Stomach (tissue), 8 donors: ENCODE measurements at regions not wholly inside any gene's neighbourhood (a gene's known extent, or its start where the extent isn't known, plus 50 kb on each side); places are given as distances from the start of the nearest gene placed in this dataset.

Experiments used
- DNase-seq, 2 donors: peaks; one replicate each; pipeline versions ENCODE4 v3.0.0 to v3.0.0-alpha.2; 2013 to 2019
- H3K27ac ChIP-seq, 5 donors: fragments of 200-600 bp in 4 of 5; sonication (generic) in 4 of 5; one replicate each; pipeline ENCODE4 v1.5.1; 2013 to 2019; ENCODE audit warnings: mild to moderate bottlenecking in 1 of 5, moderate library complexity in 1 of 5
- H3K27me3 ChIP-seq, 3 donors: fragments of 200-600 bp; sonication (generic); one replicate each; pipeline ENCODE4 v1.5.1; 2017 to 2019; ENCODE audit warnings: mixed run types in 1 of 3
- H3K36me3 ChIP-seq, 4 donors: fragments of 200-600 bp; sonication (generic); 1 replicate in 3 of 4; 2 replicates in 1 of 4; pipeline ENCODE4 v1.5.1; 2016 to 2019
- H3K4me1 ChIP-seq, 4 donors: fragments of 200-600 bp; sonication (generic); one replicate each; pipeline ENCODE4 v1.5.1; 2016 to 2019
- H3K4me3 ChIP-seq, 4 donors: fragments of 200-600 bp; sonication (generic) in 3 of 4; one replicate each; pipeline ENCODE4 v1.5.1; 2016 to 2019; ENCODE audit warnings: mild to moderate bottlenecking in 1 of 4
- H3K9me3 ChIP-seq, 4 donors: fragments of 200-600 bp; sonication (generic); one replicate each; pipeline ENCODE4 v1.5.1; 2016 to 2019
- EP300 ChIP-seq: sonication (generic); formaldehyde crosslinking; IDR thresholded peaks from one replicate; pipeline ENCODE4 v1.6.1; 2017; ENCODE audit warnings: antibody characterized with exemption
- POLR2A ChIP-seq, 4 donors: fragments of 450-650 bp; IDR thresholded peaks; one replicate each; pipeline ENCODE4 v1.6.1; 2016; ENCODE audit warnings: antibody characterized with exemption in 4 of 4, control low read depth in 2 of 4, mild to moderate bottlenecking in 1 of 4, moderate library complexity in 1 of 4
- POLR2AphosphoS5 ChIP-seq, 3 donors: sonication (generic); formaldehyde crosslinking; IDR thresholded peaks; one replicate each; pipeline ENCODE4 v1.6.1; 2016; ENCODE audit warnings: antibody characterized with exemption in 3 of 3
- WGBS, 5 donors: extraction: QIAGEN DNeasy Blood & Tissue Kit in 3 of 5; methylation state at CpG; one replicate each; pipeline versions ENCODE4 v1.1.5 to v1.1.7; 2013 to 2018; 5-methylcytosine and 5-hydroxymethylcytosine counted together
- intact Hi-C: fragments of 100-400 bp; cut with DNase I; formaldehyde crosslinking; loops from one replicate; pipeline ENCODE4 v1.15.1; 2023; ENCODE audit warnings: low total_unique reads
- TF ChIP-seq, protein P1 (sequence below), 7 experiments: fragments of 450-650 bp in 4 of 7; fragments of 200-600 bp in 3 of 7; sonication (generic) in 3 of 7; IDR thresholded peaks; one replicate each; pipeline ENCODE4 v1.5.1; 2016 to 2019; ENCODE audit warnings: antibody characterized with exemption in 7 of 7, control low read depth in 2 of 7, mild to moderate bottlenecking in 1 of 7
- donor health status: healthy with polysubstance abuse.
- donor health status: Bipolar disorder and iron deficiency.
- donor health status: healthy.

DNA sequence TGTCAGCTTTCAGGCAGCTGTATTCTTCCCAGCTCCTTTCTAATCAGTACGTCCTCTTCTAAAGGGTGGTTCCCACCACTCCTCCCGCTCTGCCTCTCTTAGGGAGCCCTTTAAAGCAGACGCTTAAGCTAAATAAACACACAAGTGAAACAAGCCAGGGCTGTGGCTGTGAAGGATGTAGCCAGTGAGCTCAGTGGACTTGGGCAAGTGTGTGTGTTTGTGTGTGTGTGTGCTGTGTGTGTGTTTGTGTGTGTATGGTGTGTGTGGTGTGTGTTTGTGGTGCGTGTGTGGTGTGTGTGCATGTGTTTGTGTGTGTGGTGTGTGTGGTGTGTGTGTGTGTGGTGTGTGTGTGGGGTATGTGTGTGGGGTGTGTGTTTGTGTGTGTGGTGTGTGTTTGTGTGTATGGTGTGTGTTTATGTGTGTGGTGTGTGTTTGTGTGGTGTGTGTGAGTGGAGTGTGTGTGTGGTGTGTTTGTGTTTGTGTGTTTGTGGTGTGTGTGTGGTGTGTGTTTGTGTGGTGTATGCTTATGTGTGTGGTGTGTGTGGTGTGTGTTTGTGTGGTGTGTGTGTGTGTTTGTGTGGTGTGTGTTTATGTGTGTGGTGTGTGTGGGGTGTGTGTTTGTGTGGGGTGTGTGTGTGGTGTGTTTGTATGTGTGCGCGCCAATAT, 283.3 kb downstream of the PTTG2 start:
- intact Hi-C loops, result no loop called here
- WGBS, 5 donors, result 50 to 63% (median 57%) methylated on average over 6 of the region's 6 CpGs
- DNase-seq, result peak in 1 of 2 donors; percentile 82
- Histone ChIP-seq H3K9me3 (peaks cover 0 to under 1% (median 0%) of the 10 kb centered on the region in 4 donors), H3K27ac (no peak overlapping the region), H3K4me3 (no peak overlapping the region), H3K36me3 (no peaks in the 10 kb centered on the region), H3K27me3 (no peaks in the 10 kb centered on the region), H3K4me1 (peaks cover 0 to 7% (median 0%) of the 10 kb centered on the region in 4 donors)
- TF ChIP-seq POLR2AphosphoS5 (IDR thresholded peaks at IDR 0.05), result no peak
- TF ChIP-seq EP300, result no peak
- TF ChIP-seq POLR2A (IDR thresholded peaks at IDR 0.05), result no peak
- TF ChIP-seq, protein P1, sequence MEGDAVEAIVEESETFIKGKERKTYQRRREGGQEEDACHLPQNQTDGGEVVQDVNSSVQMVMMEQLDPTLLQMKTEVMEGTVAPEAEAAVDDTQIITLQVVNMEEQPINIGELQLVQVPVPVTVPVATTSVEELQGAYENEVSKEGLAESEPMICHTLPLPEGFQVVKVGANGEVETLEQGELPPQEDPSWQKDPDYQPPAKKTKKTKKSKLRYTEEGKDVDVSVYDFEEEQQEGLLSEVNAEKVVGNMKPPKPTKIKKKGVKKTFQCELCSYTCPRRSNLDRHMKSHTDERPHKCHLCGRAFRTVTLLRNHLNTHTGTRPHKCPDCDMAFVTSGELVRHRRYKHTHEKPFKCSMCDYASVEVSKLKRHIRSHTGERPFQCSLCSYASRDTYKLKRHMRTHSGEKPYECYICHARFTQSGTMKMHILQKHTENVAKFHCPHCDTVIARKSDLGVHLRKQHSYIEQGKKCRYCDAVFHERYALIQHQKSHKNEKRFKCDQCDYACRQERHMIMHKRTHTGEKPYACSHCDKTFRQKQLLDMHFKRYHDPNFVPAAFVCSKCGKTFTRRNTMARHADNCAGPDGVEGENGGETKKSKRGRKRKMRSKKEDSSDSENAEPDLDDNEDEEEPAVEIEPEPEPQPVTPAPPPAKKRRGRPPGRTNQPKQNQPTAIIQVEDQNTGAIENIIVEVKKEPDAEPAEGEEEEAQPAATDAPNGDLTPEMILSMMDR (IDR thresholded peaks at IDR 0.05), result no peak

DNA sequence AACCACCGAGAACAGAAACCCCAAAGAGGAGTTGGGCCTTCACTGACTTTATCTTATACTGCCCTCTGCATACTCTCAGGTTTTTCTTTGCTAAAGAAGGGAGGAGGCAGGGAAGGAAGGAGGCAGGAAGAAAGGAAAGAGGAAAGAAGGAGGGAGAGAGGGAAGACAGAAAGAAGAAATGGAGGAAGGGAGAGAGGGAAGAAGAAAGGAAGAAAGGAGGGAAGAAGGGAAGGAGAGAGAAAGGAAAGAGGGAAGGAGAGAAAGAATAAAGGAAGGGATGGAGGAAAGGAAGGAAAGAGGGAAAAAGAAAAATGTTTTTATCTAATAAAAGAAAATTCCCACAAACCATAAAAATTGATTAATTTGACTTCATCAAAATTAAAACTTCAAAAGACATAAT, 294.6 kb downstream of the PTTG2 start:
- no peaks in the 10 kb centered on the region for H3K4me1 ChIP-seq
- H3K27ac ChIP-seq, result no peak overlapping the region
- H3K4me3 ChIP-seq, result no peak overlapping the region
- H3K36me3 ChIP-seq, result no peaks in the 10 kb centered on the region
- WGBS, 5 donors, result 91 to 98% (median 96%) methylated on average over 1 of the region's 1 CpG
- no peaks in the 10 kb centered on the region for H3K27me3 ChIP-seq
- TF ChIP-seq, protein P1 (IDR thresholded peaks at IDR 0.05), result no peak
- TF ChIP-seq POLR2A (IDR thresholded peaks at IDR 0.05) (no peak), POLR2AphosphoS5 (IDR thresholded peaks at IDR 0.05) (no peak), EP300 (no peak)
- H3K9me3 ChIP-seq, result peaks cover 0 to 18% (median 7%) of the 10 kb centered on the region in 4 donors
- intact Hi-C loops, result no loop called here
- no peak for DNase-seq

DNA sequence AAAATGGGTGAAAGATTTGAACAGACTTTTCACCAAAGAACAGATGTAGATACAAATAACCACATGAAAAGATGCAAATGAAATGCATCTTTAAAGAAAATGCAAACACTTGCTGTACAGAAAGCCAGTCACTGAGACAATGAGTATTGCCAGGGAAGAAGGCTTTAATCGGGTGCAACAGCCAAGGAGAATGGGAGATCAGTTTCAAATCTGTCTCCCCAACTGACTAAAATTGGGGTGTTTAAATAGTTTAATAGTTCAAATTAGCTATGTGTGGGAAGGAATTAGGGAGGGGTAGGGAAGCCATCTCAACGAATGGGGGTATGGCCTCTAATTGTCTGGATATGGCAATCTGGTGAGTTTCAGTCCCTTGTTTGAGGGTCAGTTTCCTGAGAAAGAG, 295.4 kb downstream of the PTTG2 start:
- H3K4me1 ChIP-seq, result no peaks in the 10 kb centered on the region
- H3K4me3 ChIP-seq, result no peak overlapping the region
- 90 to 98% (median 96%) methylated on average over 2 of the region's 2 CpGs for WGBS, 5 donors
- no peak overlapping the region for H3K27ac ChIP-seq
- no peak for DNase-seq
- no peaks in the 10 kb centered on the region for H3K36me3 ChIP-seq
- intact Hi-C loops, result no loop called here
- peaks cover 0 to 16% (median 6%) of the 10 kb centered on the region in 4 donors for H3K9me3 ChIP-seq
- TF ChIP-seq EP300 (no peak), POLR2A (IDR thresholded peaks at IDR 0.05) (no peak), POLR2AphosphoS5 (IDR thresholded peaks at IDR 0.05) (no peak)
- TF ChIP-seq, protein P1 (IDR thresholded peaks at IDR 0.05), result no peak
- H3K27me3 ChIP-seq, result no peaks in the 10 kb centered on the region

DNA sequence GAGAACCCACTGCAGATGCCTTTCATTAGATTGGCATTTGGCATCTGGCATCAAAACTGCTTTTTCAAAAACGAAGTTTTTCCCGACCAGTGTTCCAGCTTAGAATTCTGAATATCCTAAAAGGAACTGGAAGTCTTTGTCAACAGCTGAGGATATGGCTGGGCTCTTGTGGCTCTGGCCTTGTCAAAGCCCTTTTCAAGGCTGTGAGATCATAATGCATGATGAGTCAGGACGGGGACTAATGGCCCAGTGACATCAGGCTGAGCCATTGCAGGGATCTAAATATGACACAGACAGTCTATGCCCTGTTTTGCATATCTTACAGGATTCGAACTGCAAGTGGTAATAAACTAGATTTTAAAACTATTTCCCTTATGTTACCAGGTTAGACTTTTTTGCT, 306.4 kb downstream of the PTTG2 start:
- Histone ChIP-seq H3K4me3 (no peak overlapping the region), H3K4me1 (no peaks in the 10 kb centered on the region), H3K27ac (no peak overlapping the region), H3K27me3 (no peaks in the 10 kb centered on the region), H3K9me3 (no peaks in the 10 kb centered on the region), H3K36me3 (no peaks in the 10 kb centered on the region)
- WGBS, 5 donors, result 71 to 87% (median 82%) methylated on average over 4 of the region's 4 CpGs
- TF ChIP-seq POLR2AphosphoS5 (IDR thresholded peaks at IDR 0.05) (no peak), EP300 (no peak), POLR2A (IDR thresholded peaks at IDR 0.05) (no peak)
- TF ChIP-seq, protein P1 (IDR thresholded peaks at IDR 0.05), result no peak
- intact Hi-C loops, result no loop called here
- peak in 1 of 2 donors; percentile 42 for DNase-seq
